Neuron (in vitro differentiated cells): ENCODE measurements at regions not wholly inside any gene's neighbourhood (a gene's known extent, or its start where the extent isn't known, plus 50 kb on each side); places are given as distances from the start of the nearest gene placed in this dataset.

Source experiments
- H2AFZ ChIP-seq: one replicate; pipeline ENCODE4 v1.6.1; 2013; ENCODE audit warnings: low read depth, mild to moderate bottlenecking, inconsistent platforms, low read length, moderate library complexity
- H3K27me3 ChIP-seq: one replicate; pipeline ENCODE4 v1.6.1; 2013; ENCODE audit warnings: low read length; ENCODE audit not compliant: insufficient read depth
- H3K36me3 ChIP-seq: one replicate; pipeline ENCODE4 v1.6.1; 2013; ENCODE audit warnings: low read length; ENCODE audit not compliant: insufficient read depth
- H3K4me1 ChIP-seq: one replicate; pipeline ENCODE4 v1.6.1; 2013; ENCODE audit warnings: low read length; ENCODE audit not compliant: insufficient read depth
- H3K4me3 ChIP-seq: 2 replicates; pipeline ENCODE4 v1.5.1; 2013; ENCODE audit warnings: mild to moderate bottlenecking, low read length, moderate library complexity
- H3K9me3 ChIP-seq: one replicate; pipeline ENCODE4 v1.6.1; 2013; ENCODE audit warnings: low read length

GRCh38 chr7:80082213-80082612 lies 52.4 kb upstream of the GNAI1 start:
- Histone ChIP-seq H3K9me3 (no peaks in the 10 kb centered on the region), H3K4me1 (no peaks in the 10 kb centered on the region), H2AFZ (no peak overlapping the region), H3K4me3 (no peak overlapping the region), H3K27me3 (no peaks in the 10 kb centered on the region), H3K36me3 (no peaks in the 10 kb centered on the region)

DNA sequence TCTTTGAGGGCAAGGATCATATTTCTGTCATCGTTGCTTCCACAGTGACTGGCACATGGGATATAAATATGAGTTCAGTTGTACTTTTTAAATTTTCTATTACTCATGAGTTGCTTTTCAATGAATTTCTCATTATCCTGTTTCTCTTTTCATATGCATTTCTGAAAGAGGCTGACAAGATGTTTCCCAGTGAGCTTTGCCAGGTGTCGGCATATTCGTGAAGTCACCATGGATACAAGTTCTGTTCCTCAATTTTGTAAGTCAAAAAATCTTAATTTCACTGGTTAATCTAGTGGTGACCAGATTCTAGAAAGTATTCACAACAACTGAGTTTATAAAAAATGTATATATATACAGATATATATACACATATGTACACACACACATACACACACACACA lies 55.7 kb upstream of the GNAI1 start:
- Histone ChIP-seq H2AFZ (no peak overlapping the region), H3K27me3 (no peaks in the 10 kb centered on the region), H3K36me3 (no peaks in the 10 kb centered on the region), H3K4me1 (no peaks in the 10 kb centered on the region), H3K9me3 (no peaks in the 10 kb centered on the region), H3K4me3 (no peak overlapping the region)

DNA sequence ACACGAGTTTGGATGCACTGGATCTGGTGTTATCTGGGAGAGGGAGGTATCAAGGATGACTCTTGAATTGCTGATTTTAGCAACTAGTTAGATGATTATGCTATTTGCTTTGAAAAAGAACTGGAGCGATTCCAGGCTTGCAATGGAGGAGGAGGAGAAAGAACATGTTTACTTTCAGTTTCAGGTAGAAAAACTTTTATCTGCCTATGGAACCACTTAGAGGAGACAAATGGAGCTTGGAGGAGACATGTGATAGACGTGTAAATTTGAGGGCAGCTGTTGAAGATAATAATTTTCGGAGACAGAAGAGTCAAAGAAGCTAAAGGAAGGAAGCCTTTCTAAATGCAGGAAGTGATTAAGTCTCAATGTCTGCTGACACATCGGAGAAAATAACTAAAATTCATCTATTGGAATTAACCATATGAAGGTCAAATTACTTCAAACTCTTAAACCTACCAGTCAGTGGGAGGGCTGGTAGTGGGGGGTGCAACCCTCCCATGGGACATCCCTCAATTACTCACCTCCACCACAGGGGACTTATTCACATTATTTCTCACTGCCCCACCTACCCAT lies 56.4 kb upstream of the GNAI1 start:
- Histone ChIP-seq H3K36me3 (no peaks in the 10 kb centered on the region), H2AFZ (no peak overlapping the region), H3K4me3 (no peak overlapping the region), H3K9me3 (no peaks in the 10 kb centered on the region), H3K27me3 (no peaks in the 10 kb centered on the region), H3K4me1 (no peaks in the 10 kb centered on the region)

DNA sequence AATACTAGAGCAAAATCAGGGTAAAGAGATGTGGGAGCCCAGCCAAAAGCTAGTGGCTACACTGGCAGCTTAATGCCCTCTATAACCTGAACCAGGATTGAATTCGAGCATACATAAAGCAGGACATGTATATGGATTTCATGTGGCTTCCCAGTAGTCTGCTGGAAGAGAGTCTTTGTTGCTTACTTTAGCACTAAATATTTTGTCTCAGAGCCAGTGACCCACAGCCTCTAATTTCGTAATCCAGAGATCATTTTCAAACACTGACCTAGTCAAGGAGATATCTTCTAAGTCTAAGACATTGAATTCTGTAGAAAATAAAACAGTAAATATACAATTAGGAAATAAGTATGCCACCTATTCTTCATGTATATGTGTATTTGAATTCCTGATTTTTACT lies 64.2 kb upstream of the GNAI1 start:
- Histone ChIP-seq H3K9me3 (peaks cover 3% of the 10 kb centered on the region), H3K36me3 (no peaks in the 10 kb centered on the region)

DNA sequence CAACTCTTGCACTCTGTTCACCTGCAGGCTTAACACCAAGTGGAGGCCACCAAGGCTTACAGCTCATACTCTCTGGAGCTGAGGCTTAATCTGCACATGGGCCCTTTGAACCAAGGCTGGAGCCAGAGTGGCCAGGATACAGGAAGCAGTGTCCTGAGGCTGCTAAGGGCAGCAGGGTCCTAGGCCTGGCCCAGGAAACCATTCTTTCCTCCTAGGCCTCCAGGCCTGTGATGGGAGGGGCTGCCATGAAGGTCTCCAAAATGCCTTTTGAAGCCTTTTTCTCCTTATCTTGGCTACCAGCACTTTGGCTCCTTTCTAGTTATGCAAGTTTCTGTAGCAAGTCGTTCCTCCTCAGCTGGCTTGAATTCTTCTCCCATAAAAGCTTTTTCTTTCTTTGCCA lies 68.0 kb upstream of the GNAI1 start:
- Histone ChIP-seq H3K4me1 (no peaks in the 10 kb centered on the region), H3K9me3 (peaks cover 3% of the 10 kb centered on the region), H3K27me3 (no peaks in the 10 kb centered on the region)

More for the DNA sequence above, 64.2 kb upstream of the GNAI1 start:
- H3K4me1 ChIP-seq = no peaks in the 10 kb centered on the region
- no peak overlapping the region for H3K4me3 ChIP-seq
- no peaks in the 10 kb centered on the region for H3K27me3 ChIP-seq
- H2AFZ ChIP-seq = no peak overlapping the region

GRCh38 chr7:80063834-80064233 lies 70.8 kb upstream of the GNAI1 start:
- no peaks in the 10 kb centered on the region for H3K27me3 ChIP-seq
- H3K4me1 ChIP-seq = no peaks in the 10 kb centered on the region
- peaks cover 3% of the 10 kb centered on the region for H3K9me3 ChIP-seq
- H3K36me3 ChIP-seq = no peaks in the 10 kb centered on the region
- H3K4me3 ChIP-seq = no peak overlapping the region
- no peak overlapping the region for H2AFZ ChIP-seq

More for the DNA sequence above, 68.0 kb upstream of the GNAI1 start:
- Histone ChIP-seq H3K36me3 (no peaks in the 10 kb centered on the region), H3K4me3 (no peak overlapping the region), H2AFZ (no peak overlapping the region)

DNA sequence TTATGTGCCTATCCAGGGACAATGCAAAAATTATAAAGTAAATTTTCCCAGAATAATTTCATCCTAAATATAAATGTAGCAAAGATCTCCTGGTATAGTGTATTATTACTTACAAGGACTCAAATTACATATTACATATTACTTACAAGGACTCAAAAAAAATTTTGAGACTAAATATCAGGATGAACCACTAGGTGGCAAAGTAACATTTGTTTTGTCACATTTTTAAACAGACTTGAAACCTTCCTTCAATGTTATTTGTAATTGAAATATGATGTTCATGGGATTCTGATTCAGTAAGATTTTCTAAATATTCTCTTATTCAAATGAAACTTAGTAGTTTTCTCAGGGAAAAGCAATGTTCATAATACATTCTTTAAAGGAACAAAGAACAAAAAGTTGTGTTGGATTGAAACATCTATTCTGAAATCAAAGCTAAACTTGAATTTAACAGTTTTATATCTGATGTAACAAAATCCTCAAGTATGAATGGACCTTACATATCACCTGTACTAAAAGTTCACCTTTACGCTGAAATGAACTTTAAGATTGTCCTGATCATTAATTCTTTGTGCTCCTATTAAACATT lies 74.3 kb upstream of the GNAI1 start:
- no peak overlapping the region for H2AFZ ChIP-seq
- no peak overlapping the region for H3K4me3 ChIP-seq
- no peaks in the 10 kb centered on the region for H3K9me3 ChIP-seq
- H3K27me3 ChIP-seq = no peaks in the 10 kb centered on the region
- no peaks in the 10 kb centered on the region for H3K4me1 ChIP-seq
- no peaks in the 10 kb centered on the region for H3K36me3 ChIP-seq

DNA sequence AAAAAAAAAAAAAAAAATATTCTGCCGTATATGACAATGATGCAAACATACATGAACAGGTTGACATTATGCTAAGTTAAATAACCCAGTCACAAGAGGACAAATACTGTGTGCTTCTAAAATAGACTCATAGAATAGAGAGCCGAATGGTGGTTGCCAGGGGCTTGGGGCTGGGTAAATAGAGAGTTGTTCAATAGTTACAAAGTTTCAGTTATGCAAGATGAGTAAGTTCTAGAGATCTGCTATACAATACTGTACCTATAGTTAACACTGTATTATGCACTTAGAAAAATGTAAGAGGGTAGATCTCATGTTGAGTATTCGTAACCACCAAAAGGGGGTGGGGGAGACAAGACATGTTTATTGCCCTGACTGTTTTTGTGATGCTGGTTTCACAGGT lies 77.1 kb upstream of the GNAI1 start:
- Histone ChIP-seq H3K27me3 (no peaks in the 10 kb centered on the region), H3K9me3 (no peaks in the 10 kb centered on the region), H3K36me3 (no peaks in the 10 kb centered on the region), H2AFZ (no peak overlapping the region), H3K4me3 (no peak overlapping the region), H3K4me1 (no peaks in the 10 kb centered on the region)

GRCh38 chr7:80054356-80054755 lies 80.3 kb upstream of the GNAI1 start:
- Histone ChIP-seq H3K9me3 (no peaks in the 10 kb centered on the region), H3K27me3 (no peaks in the 10 kb centered on the region), H3K4me1 (no peaks in the 10 kb centered on the region), H3K36me3 (no peaks in the 10 kb centered on the region), H2AFZ (no peak overlapping the region), H3K4me3 (no peak overlapping the region)

GRCh38 chr7:80053124-80053523 lies 81.5 kb upstream of the GNAI1 start:
- Histone ChIP-seq H3K4me3 (no peak overlapping the region), H2AFZ (no peak overlapping the region), H3K36me3 (no peaks in the 10 kb centered on the region), H3K9me3 (no peaks in the 10 kb centered on the region), H3K4me1 (no peaks in the 10 kb centered on the region), H3K27me3 (no peaks in the 10 kb centered on the region)

DNA sequence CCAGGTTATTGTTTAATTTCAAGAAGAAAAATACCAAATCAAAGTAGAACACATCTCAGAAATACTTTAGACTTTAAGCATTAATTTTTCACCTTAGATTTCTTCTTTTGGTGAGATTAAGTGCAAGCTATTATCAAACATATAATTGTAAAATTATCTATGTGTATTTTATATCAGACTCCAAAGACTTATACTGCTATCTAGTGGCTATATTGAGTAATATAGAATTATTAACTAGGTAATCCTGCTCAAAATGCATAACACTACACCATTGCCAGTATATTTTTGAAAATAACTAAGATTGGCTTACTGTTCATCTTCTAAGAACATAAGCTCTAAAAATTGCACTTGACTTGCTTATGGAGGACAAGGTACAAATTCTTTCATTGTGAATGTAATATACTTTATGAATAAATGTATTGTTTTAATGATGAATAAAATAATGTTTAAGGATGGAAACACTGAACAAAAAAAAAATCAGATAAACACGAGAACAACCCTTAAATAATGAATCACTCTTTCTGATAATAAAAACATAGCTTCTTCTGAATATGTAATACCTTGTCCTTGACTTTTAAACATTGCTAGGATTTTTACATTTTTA lies 86.7 kb upstream of the GNAI1 start:
- Histone ChIP-seq H3K27me3 (no peaks in the 10 kb centered on the region), H2AFZ (no peak overlapping the region), H3K36me3 (no peaks in the 10 kb centered on the region), H3K4me1 (no peaks in the 10 kb centered on the region), H3K4me3 (no peak overlapping the region), H3K9me3 (peaks cover 3% of the 10 kb centered on the region)

DNA sequence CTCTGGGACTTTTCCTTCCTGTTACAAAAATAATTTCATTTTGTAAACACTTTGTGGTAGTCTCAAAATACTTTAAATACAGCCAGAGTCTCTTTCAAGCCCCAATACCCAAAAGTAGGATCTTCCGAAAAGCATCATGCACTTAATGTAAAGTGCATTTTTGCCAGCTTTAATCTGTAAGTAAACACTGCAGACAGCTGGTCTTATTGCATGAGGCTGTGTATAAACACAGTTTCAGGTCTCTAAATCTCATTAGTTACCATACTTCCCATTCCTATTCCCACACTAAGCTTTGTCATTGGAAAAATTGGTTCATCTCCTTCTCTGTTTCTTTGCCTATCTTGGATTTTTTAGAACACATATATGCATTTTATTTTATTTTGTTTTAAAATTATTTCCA lies 87.6 kb upstream of the GNAI1 start:
- Histone ChIP-seq H3K36me3 (no peaks in the 10 kb centered on the region), H3K4me3 (no peak overlapping the region), H2AFZ (no peak overlapping the region), H3K27me3 (no peaks in the 10 kb centered on the region), H3K9me3 (peaks cover 3% of the 10 kb centered on the region), H3K4me1 (no peaks in the 10 kb centered on the region)

GRCh38 chr7:80044796-80045195 lies 89.8 kb upstream of the GNAI1 start:
- Histone ChIP-seq H3K36me3 (no peaks in the 10 kb centered on the region), H3K27me3 (no peaks in the 10 kb centered on the region)

GRCh38 chr7:80040752-80041151 lies 93.9 kb upstream of the GNAI1 start:
- Histone ChIP-seq H3K9me3 (peaks cover 3% of the 10 kb centered on the region), H3K4me3 (no peak overlapping the region), H3K36me3 (no peaks in the 10 kb centered on the region), H3K4me1 (no peaks in the 10 kb centered on the region), H2AFZ (no peak overlapping the region), H3K27me3 (no peaks in the 10 kb centered on the region)

More at GRCh38 chr7:80044796-80045195, 89.8 kb upstream of the GNAI1 start:
- H3K4me1 ChIP-seq = no peaks in the 10 kb centered on the region
- peaks cover 3% of the 10 kb centered on the region for H3K9me3 ChIP-seq
- H2AFZ ChIP-seq = no peak overlapping the region
- H3K4me3 ChIP-seq = no peak overlapping the region
